ENCODE measurements at regions not wholly inside any gene's neighbourhood (a gene's known extent, or its start where the extent isn't known, plus 50 kb on each side); places are given as distances from the start of the nearest gene placed in this dataset.

GRCh38 chr12:114888448-114888847, 204.5 kb upstream of the TBX3 start:
- Histone ChIP-seq H3K36me3 (ENCODE audit: control insufficient read depth, insufficient read depth, low read length) (no peaks in the 10 kb centered on the region), H3K9me3 (ENCODE audit: control insufficient read depth, low read length) (no peaks in the 10 kb centered on the region), H3K27ac (ENCODE audit: insufficient read depth, low read depth, low read length, poor library complexity, severe bottlenecking) (no peak overlapping the region), H3K4me1 (ENCODE audit: control insufficient read depth, insufficient read depth, low read length) (no peaks in the 10 kb centered on the region), H3K27me3 (ENCODE audit: control insufficient read depth, insufficient read depth, low read length, poor library complexity, severe bottlenecking) (no peaks in the 10 kb centered on the region), H3K4me3 (ENCODE audit: insufficient read depth, low read depth, low read length) (no peak overlapping the region)
- WGBS, 2 experiments: 40% methylated on average over 1 of the region's 1 CpG

DNA sequence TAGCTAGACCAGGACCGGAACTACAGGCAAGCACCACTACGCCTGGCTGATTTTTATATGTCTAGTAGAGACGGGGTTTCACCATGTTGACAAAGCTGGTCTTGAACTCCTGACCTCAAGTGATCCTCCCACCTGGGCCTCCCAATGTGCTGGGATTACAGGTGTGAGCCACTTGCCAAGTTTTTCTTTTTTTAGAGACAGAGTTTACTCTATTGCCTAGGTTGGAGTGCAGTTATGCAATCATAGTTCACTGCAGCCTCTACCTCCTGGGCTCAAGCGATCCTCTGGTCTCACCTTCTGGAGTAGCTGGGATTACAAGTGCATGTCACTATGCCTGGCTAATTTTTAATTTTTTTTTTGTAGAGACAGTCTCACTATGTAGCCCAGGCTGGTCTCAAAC, 201.5 kb upstream of the TBX3 start:
- Histone ChIP-seq H3K27ac (ENCODE audit: insufficient read depth, low read depth, low read length, poor library complexity, severe bottlenecking) (no peak overlapping the region), H3K36me3 (ENCODE audit: control insufficient read depth, insufficient read depth, low read length) (no peaks in the 10 kb centered on the region)
- 92 to 93% methylated on average over 4 of the region's 4 CpGs for WGBS, 2 experiments

DNA sequence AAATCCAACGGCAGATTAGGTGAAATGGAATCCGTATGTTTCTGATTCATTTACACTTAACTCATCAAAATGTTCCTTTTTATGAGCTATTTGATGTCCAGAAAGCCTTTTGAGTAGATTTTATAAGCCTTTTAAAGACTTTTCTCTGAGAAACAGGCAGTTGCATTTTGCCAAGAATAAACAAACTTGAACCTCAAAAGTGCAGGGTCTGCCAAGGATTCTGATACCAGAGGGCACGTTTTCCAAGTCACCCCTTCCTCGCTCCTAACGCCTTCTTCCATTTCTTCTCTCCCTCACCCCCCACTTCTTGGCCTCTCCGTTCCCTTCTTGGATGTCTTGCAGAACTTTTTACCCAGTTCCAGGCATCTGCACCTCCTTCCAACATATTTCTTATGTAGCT, 200.6 kb upstream of the TBX3 start:
- no peaks in the 10 kb centered on the region for H3K9me3 ChIP-seq (ENCODE audit: control insufficient read depth, low read length)
- H3K36me3 ChIP-seq (ENCODE audit: control insufficient read depth, insufficient read depth, low read length): no peaks in the 10 kb centered on the region
- H3K27me3 ChIP-seq (ENCODE audit: control insufficient read depth, insufficient read depth, low read length, poor library complexity, severe bottlenecking): no peaks in the 10 kb centered on the region
- H3K4me3 ChIP-seq (ENCODE audit: insufficient read depth, low read depth, low read length): no peak overlapping the region
- H3K4me1 ChIP-seq (ENCODE audit: control insufficient read depth, insufficient read depth, low read length): no peaks in the 10 kb centered on the region
- H3K27ac ChIP-seq (ENCODE audit: insufficient read depth, low read depth, low read length, poor library complexity, severe bottlenecking): no peak overlapping the region
- 91 to 93% methylated on average over 6 of the region's 6 CpGs for WGBS, 2 experiments

More for the DNA sequence above, 201.5 kb upstream of the TBX3 start:
- Histone ChIP-seq H3K4me3 (ENCODE audit: insufficient read depth, low read depth, low read length) (no peak overlapping the region), H3K27me3 (ENCODE audit: control insufficient read depth, insufficient read depth, low read length, poor library complexity, severe bottlenecking) (no peaks in the 10 kb centered on the region), H3K9me3 (ENCODE audit: control insufficient read depth, low read length) (no peaks in the 10 kb centered on the region), H3K4me1 (ENCODE audit: control insufficient read depth, insufficient read depth, low read length) (no peaks in the 10 kb centered on the region)

GRCh38 chr12:114882083-114882482, 198.1 kb upstream of the TBX3 start:
- Histone ChIP-seq H3K27ac (ENCODE audit: insufficient read depth, low read depth, low read length, poor library complexity, severe bottlenecking) (no peak overlapping the region), H3K36me3 (ENCODE audit: control insufficient read depth, insufficient read depth, low read length) (no peaks in the 10 kb centered on the region), H3K4me1 (ENCODE audit: control insufficient read depth, insufficient read depth, low read length) (no peaks in the 10 kb centered on the region), H3K9me3 (ENCODE audit: control insufficient read depth, low read length) (no peaks in the 10 kb centered on the region), H3K4me3 (ENCODE audit: insufficient read depth, low read depth, low read length) (no peak overlapping the region), H3K27me3 (ENCODE audit: control insufficient read depth, insufficient read depth, low read length, poor library complexity, severe bottlenecking) (no peaks in the 10 kb centered on the region)
- 85 to 94% methylated on average over 4 of the region's 4 CpGs for WGBS, 2 experiments

DNA sequence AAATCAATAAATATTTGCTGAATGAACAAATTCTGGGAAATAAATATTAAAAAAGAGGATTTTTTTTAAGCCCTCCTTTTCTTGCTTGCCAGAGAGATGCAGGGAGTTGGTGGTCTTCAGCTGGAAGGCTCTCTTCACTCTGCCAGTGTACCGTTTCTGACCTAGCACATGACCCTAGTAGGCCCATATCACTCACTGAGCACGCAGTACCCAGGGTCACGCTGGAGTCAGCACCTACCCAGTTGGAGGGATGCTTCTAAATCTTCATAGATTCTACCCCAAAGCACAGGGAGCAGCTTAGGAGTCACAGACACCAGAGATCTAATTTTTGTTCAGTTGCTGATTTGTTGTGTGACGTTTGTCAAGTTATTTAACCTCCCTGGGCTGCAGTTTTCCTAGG, 195.4 kb upstream of the TBX3 start:
- 96 to 99% methylated on average over 4 of the region's 4 CpGs for WGBS, 2 experiments
- H3K4me3 ChIP-seq (ENCODE audit: insufficient read depth, low read depth, low read length): no peak overlapping the region
- no peaks in the 10 kb centered on the region for H3K4me1 ChIP-seq (ENCODE audit: control insufficient read depth, insufficient read depth, low read length)
- no peaks in the 10 kb centered on the region for H3K27me3 ChIP-seq (ENCODE audit: control insufficient read depth, insufficient read depth, low read length, poor library complexity, severe bottlenecking)
- H3K27ac ChIP-seq (ENCODE audit: insufficient read depth, low read depth, low read length, poor library complexity, severe bottlenecking): no peak overlapping the region
- no peaks in the 10 kb centered on the region for H3K9me3 ChIP-seq (ENCODE audit: control insufficient read depth, low read length)
- no peaks in the 10 kb centered on the region for H3K36me3 ChIP-seq (ENCODE audit: control insufficient read depth, insufficient read depth, low read length)

DNA sequence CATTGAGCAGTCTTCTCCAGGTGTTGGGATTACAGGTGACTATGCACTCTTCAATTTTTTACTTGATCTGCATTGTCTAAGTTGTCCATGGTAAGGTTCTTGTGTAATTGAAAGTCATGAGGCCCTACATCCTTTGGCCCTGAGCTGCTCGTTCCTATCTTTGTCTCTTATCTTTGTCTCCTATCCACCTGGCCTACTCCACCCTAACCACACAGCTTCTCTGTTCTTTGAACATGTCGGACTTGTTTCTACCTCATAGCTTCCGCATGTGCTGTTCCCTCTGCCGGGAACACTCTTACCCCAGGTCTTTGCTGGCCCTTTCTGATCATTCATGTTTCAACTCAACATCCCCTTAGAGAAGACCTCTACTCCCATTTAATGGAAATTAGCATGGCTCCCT, 194.8 kb upstream of the TBX3 start:
- WGBS, 2 experiments: 93% methylated on average over 4 of the region's 4 CpGs
- H3K27me3 ChIP-seq (ENCODE audit: control insufficient read depth, insufficient read depth, low read length, poor library complexity, severe bottlenecking): no peaks in the 10 kb centered on the region
- H3K4me1 ChIP-seq (ENCODE audit: control insufficient read depth, insufficient read depth, low read length): no peaks in the 10 kb centered on the region
- no peaks in the 10 kb centered on the region for H3K9me3 ChIP-seq (ENCODE audit: control insufficient read depth, low read length)
- H3K36me3 ChIP-seq (ENCODE audit: control insufficient read depth, insufficient read depth, low read length): no peaks in the 10 kb centered on the region
- H3K27ac ChIP-seq (ENCODE audit: insufficient read depth, low read depth, low read length, poor library complexity, severe bottlenecking): no peak overlapping the region
- no peak overlapping the region for H3K4me3 ChIP-seq (ENCODE audit: insufficient read depth, low read depth, low read length)

- no peaks in the 10 kb centered on the region for H3K4me1 ChIP-seq (ENCODE audit: control insufficient read depth, insufficient read depth, low read length)
- 94% methylated on average over 13 of the region's 13 CpGs for WGBS, 2 experiments
- H3K27me3 ChIP-seq (ENCODE audit: control insufficient read depth, insufficient read depth, low read length, poor library complexity, severe bottlenecking): no peaks in the 10 kb centered on the region
- no peak overlapping the region for H3K4me3 ChIP-seq (ENCODE audit: insufficient read depth, low read depth, low read length)
- no peak overlapping the region for H3K27ac ChIP-seq (ENCODE audit: insufficient read depth, low read depth, low read length, poor library complexity, severe bottlenecking)
- H3K9me3 ChIP-seq (ENCODE audit: control insufficient read depth, low read length): no peaks in the 10 kb centered on the region
- no peaks in the 10 kb centered on the region for H3K36me3 ChIP-seq (ENCODE audit: control insufficient read depth, insufficient read depth, low read length)
Measured at GRCh38 chr12:114876968-114877680, 193.1 kb upstream of the TBX3 start.

GRCh38 chr12:114875313-114875712, 191.3 kb upstream of the TBX3 start:
- H3K9me3 ChIP-seq (ENCODE audit: control insufficient read depth, low read length): no peaks in the 10 kb centered on the region
- no peaks in the 10 kb centered on the region for H3K27me3 ChIP-seq (ENCODE audit: control insufficient read depth, insufficient read depth, low read length, poor library complexity, severe bottlenecking)
- no peaks in the 10 kb centered on the region for H3K4me1 ChIP-seq (ENCODE audit: control insufficient read depth, insufficient read depth, low read length)
- H3K27ac ChIP-seq (ENCODE audit: insufficient read depth, low read depth, low read length, poor library complexity, severe bottlenecking): no peak overlapping the region
- no peaks in the 10 kb centered on the region for H3K36me3 ChIP-seq (ENCODE audit: control insufficient read depth, insufficient read depth, low read length)
- H3K4me3 ChIP-seq (ENCODE audit: insufficient read depth, low read depth, low read length): no peak overlapping the region
- 88 to 93% methylated on average over 7 of the region's 7 CpGs for WGBS, 2 experiments

GRCh38 chr12:114873656-114874055, 189.7 kb upstream of the TBX3 start:
- H3K4me1 ChIP-seq (ENCODE audit: control insufficient read depth, insufficient read depth, low read length): peaks cover 4% of the 10 kb centered on the region
- no peak overlapping the region for H3K27ac ChIP-seq (ENCODE audit: insufficient read depth, low read depth, low read length, poor library complexity, severe bottlenecking)
- no peaks in the 10 kb centered on the region for H3K36me3 ChIP-seq (ENCODE audit: control insufficient read depth, insufficient read depth, low read length)
- H3K27me3 ChIP-seq (ENCODE audit: control insufficient read depth, insufficient read depth, low read length, poor library complexity, severe bottlenecking): no peaks in the 10 kb centered on the region
- no peaks in the 10 kb centered on the region for H3K9me3 ChIP-seq (ENCODE audit: control insufficient read depth, low read length)
- 94 to 95% methylated on average over 10 of the region's 10 CpGs for WGBS, 2 experiments
- H3K4me3 ChIP-seq (ENCODE audit: insufficient read depth, low read depth, low read length): no peak overlapping the region

DNA sequence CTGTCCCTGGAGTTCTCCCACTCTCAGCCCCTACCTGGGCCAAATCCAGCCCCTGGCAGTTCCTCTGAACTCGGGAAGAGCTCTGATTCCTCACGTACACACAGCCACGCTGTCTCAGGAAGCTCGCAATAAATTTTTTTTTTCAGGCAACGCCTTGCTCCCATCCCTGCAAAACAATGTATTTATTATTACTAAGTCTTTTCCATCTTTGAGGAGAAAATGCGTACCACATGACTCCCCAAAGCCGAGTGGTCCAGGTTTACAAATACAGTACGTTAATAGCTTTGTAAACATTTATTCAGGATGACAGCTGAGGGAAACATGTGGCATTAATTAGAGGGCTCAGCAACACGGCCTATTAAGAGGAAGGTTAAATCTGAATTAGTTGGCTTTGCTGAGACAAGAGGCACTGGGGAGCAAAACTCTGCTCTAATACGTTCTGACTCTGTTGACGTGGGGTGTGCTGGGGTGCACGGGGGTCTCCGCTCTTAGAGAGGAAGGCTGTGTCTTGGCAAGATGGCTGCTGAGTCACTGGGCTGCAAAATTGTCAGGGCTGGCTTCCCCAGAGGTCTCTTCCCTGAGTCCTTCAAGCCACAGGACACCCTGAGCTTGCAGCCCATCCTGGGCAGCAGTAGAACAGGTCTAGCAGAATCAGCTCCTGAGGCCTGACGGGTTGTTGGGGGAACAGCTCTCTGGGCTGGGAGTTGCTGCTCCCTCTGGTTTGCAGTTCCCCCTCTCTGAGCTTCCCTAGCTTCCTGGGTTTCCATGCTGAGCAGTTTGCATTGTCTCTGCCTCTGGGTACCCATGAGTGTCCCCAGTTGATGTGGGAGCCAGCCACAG, 185.2 kb upstream of the TBX3 start:
- no peaks in the 10 kb centered on the region for H3K9me3 ChIP-seq (ENCODE audit: control insufficient read depth, low read length)
- H3K36me3 ChIP-seq (ENCODE audit: control insufficient read depth, insufficient read depth, low read length): no peaks in the 10 kb centered on the region
- H3K27ac ChIP-seq (ENCODE audit: insufficient read depth, low read depth, low read length, poor library complexity, severe bottlenecking): no peak overlapping the region
- WGBS, 2 experiments: 88 to 91% methylated on average over 14 of the region's 14 CpGs
- H3K4me1 ChIP-seq (ENCODE audit: control insufficient read depth, insufficient read depth, low read length): peaks cover 20% of the 10 kb centered on the region
- H3K4me3 ChIP-seq (ENCODE audit: insufficient read depth, low read depth, low read length): no peak overlapping the region
- no peaks in the 10 kb centered on the region for H3K27me3 ChIP-seq (ENCODE audit: control insufficient read depth, insufficient read depth, low read length, poor library complexity, severe bottlenecking)
